ENCODE measurements at regions not wholly inside any gene's neighbourhood (a gene's known extent, or its start where the extent isn't known, plus 50 kb on each side); places are given as distances from the start of the nearest gene placed in this dataset.

DNA sequence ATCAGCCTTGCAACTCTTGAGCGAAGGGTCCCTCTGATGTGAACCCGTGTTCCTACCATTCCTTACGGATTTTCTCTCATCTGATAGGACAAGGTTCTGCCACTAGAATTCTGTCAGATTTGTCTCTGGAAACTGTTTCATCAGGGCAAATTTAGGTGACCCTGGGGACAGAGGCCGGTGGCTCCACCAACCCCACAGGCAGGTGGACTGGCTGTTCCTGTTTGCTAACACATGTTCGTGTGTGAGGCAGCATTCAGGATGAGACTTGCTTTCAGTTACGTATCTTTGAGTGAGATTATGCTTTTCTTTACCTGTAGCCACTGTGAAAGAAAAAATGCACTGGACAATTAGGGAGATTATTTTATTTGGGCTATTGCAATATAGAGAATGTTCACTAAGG, 449.9 kb downstream of the INHBA start:
- no peak for TF ChIP-seq GATA2 (IDR thresholded peaks at IDR 0.05; ENCODE audit: low read depth, low read length)
- no peak for TF ChIP-seq GATA3 (IDR thresholded peaks at IDR 0.05; ENCODE audit: low read depth, low read length)

DNA sequence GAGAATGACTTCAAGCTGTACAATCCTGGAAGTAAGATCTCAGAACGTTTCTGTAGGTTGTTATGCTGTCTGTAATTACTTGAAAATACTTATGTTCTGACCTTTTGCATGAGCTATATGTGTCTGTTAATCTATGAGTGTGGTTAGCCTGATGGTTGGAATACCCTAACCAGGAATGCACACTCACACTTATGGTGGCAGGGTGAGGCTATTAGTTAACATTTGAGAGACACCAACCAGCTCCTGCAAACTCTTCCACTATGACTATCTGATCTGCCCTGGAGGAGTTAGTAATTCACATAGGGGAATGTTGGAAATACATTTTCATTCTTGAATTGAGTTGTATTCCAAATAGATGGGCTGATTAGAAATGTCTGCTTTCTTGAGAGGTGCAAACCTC, 450.3 kb downstream of the INHBA start:
- TF ChIP-seq GATA2 (IDR thresholded peaks at IDR 0.05; ENCODE audit: low read depth, low read length) (no peak), GATA3 (IDR thresholded peaks at IDR 0.05; ENCODE audit: low read depth, low read length) (no peak)

DNA sequence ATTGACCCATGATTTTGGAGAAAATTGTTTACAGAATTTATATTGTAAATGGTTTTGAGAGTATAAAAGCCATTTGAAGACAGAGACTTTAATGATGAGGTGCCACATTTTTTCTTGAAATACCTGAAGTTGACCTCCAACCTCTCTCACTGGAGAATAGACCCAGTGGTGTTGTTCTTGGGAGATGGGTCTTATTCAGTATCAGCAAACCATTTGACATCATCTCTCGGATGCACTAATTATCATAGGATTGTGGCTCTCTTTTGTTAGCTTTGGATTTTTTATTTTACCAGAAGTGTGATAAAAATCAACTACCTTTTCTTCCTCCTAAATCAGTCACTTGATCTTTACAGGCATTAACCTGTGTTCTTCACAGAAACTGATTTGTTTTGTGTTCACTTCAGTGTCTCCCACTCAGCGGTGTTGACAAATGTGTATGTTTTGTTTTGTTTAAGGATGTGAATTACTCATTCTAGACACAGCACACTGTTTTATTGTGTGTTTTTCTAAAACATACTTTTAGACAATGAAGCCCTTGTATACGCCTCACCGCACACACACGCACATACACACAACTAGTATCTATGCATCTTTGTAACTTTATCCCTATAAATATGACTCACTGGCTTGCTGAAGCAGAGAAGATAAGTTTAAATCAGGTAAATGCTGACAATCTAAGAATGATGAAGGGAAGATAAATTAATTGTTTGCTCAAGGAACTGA, 455.6 kb downstream of the INHBA start:
- TF ChIP-seq GATA2 (IDR thresholded peaks at IDR 0.05; ENCODE audit: low read depth, low read length) (no peak), GATA3 (IDR thresholded peaks at IDR 0.05; ENCODE audit: low read depth, low read length) (no peak)

DNA sequence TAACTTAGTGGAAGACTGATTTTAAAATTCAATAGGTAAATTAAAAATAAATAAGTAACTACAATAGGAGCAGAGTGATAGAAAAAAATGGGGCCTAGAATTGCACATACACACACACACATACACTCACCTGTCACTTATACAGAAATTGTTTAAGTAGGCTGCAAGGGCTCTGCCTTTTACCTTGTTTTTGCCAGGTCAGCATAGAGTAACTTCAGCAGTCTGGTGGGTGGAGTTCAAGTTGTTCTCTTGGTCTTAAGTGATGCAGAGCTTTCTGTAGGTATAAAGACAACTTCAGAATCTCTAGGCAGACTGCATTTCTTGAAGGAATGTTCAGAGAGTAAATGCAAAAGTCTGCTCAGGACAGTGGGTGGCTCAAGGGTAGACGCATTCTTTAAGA, 457.0 kb downstream of the INHBA start:
- TF ChIP-seq GATA2 (IDR thresholded peaks at IDR 0.05; ENCODE audit: low read depth, low read length) (no peak), GATA3 (IDR thresholded peaks at IDR 0.05; ENCODE audit: low read depth, low read length) (no peak)

DNA sequence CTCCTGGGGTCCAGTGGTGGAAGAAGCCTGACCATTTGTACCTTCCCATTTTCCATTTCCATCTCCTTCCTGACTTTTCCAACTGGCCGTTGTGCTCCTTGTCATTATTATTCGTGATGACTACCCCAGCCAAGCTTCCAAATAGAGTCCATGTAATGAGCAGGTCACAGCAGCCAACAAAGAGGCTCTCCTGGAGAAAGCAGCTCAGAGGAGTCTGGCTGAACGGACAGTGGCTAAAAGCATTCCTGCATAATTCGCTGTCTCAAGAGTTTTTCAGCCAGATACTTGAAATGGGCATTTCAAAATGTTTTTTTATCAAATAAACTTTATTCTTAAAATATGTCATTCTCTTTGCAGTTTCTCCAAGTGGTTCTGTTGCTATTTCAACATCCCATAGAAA, 458.6 kb downstream of the INHBA start:
- no peak for TF ChIP-seq GATA3 (IDR thresholded peaks at IDR 0.05; ENCODE audit: low read depth, low read length)
- no peak for TF ChIP-seq GATA2 (IDR thresholded peaks at IDR 0.05; ENCODE audit: low read depth, low read length)

DNA sequence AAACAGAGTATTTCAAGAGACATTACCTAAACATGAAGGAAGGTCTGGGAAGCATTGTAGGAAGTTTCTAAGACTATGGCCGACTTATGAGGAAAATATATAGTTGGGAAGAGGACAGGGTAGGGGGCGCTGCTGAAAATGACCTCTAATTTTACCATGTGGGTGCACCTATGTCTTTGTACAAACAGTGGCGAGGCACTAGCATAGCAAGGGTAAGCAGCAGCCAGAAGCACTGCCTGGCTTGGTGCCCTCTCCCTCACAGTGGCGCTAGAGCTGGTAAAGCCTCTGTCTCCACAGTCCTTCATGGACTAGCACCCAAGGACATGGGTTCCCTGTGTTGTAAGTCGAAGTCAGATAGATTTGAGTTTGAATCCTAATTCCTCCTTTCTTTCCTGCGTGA, 461.2 kb downstream of the INHBA start:
- TF ChIP-seq GATA3 (IDR thresholded peaks at IDR 0.05; ENCODE audit: low read depth, low read length) (no peak), GATA2 (IDR thresholded peaks at IDR 0.05; ENCODE audit: low read depth, low read length) (no peak)

DNA sequence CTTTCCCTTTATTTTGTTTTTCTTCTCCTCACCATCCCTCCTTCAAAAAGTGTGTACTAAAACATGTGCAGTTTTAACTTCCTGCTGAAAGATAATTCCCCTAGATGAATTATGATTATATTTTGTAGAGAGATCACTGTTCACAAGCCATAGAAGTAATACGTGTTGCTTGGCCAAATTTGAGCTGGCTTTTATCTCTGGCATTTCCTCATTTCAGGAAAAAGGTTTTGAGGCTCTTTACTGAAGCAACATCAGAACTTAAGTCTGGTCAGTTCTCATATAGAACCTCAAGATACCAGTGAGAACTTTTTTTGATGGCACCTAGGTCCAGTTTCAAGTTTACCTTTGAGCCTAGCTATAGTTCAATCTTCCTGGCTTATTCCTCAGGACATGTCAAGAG, 463.3 kb downstream of the INHBA start:
- TF ChIP-seq GATA3 (IDR thresholded peaks at IDR 0.05; ENCODE audit: low read depth, low read length) = no peak
- no peak for TF ChIP-seq GATA2 (IDR thresholded peaks at IDR 0.05; ENCODE audit: low read depth, low read length)

DNA sequence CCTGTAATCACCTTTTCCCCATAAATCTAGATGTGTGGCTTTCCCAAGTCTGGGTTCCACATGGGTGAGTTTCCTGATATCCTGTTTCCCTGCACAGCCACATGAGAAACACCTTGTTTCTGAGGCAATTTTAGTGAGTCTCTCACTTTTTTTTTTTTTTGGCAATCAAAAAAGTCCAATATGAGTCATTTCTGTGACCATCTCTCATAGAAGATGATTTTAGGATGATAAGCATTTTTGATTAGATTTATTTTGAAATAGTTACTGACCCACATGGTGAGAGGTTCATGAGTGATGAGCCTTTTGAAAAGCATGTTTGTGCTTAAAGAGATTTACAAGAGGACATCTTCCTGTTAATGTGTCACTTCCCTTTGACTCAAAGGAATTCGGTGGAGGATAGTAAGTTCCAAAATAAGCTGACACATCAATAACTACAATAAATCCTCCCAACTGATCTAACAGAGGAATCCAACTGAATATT, 464.0 kb downstream of the INHBA start:
- TF ChIP-seq GATA2 (IDR thresholded peaks at IDR 0.05; ENCODE audit: low read depth, low read length) = no peak
- TF ChIP-seq GATA3 (IDR thresholded peaks at IDR 0.05; ENCODE audit: low read depth, low read length) = no peak

DNA sequence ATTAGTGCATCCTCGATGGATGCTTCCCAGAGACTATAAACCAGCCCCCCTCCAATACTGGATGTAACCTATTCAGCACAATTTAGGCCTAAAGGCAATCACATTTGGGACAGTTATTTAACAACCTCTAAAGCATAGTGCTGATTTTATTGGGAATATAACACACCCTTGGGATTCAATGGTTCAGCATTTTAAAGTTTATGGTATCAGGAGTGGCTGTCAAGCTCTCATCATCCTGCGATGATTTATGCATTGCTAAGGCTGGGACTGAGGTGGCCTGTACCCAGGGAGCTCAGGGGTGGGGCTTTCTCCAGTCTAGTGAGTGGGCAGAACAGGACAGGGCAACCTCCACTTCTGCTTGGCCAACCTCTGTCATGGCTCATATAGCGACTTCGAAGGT, 464.9 kb downstream of the INHBA start:
- TF ChIP-seq GATA3 (IDR thresholded peaks at IDR 0.05; ENCODE audit: low read depth, low read length) (no peak), GATA2 (IDR thresholded peaks at IDR 0.05; ENCODE audit: low read depth, low read length) (no peak)

DNA sequence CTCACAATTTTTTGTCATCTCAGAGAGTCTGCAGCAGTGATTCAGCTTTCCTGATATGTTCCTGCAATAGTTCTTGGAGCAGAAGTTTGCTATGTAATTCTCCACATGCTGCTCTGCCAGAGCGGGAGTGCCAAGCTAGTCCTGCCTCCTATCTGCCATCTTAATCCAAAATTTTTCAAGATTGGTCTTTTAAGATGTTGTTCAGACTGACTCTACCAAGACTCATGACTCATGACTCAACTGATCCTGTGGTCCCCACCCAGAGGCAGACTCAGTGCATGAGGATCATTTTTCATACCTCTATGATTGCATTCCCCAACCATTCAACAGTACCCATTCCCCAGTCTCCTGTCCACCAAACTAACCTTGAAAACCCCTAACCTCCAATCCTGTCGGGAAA, 470.8 kb downstream of the INHBA start:
- TF ChIP-seq GATA2 (IDR thresholded peaks at IDR 0.05; ENCODE audit: low read depth, low read length) (no peak), GATA3 (IDR thresholded peaks at IDR 0.05; ENCODE audit: low read depth, low read length) (no peak)

DNA sequence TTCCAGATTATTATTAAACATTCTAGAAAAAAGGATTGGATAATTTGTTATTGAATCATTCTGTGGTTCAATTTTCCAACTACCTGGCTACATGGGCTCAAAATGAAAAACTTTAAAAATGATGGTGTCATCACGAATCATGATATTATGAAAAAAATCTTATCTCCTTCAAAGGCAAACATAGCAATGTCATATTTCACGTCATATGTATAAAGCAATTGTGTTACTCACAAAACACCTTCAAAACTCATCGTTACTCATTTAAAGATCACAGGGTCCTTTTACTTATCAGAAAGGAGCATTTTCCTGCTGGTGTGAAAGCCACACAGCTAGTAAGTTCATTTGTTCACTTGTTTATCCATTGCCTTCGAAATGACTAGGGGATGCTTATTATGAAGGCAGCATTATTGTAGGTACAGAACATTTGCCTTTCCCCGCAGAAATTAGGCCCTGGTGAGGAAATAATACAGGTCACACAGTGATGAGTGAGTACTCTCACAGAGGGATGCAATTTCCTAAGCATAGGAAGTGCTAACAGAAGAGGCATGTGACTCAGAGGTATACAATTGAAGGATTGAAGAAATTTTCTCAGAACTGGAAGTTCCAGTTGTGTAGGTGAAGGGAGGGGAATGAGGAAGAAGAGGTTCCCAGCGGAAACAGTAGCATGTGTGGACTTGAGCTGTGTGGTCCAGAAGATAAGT, 478.7 kb downstream of the INHBA start:
- TF ChIP-seq GATA2 (IDR thresholded peaks at IDR 0.05; ENCODE audit: low read depth, low read length) (no peak), GATA3 (IDR thresholded peaks at IDR 0.05; ENCODE audit: low read depth, low read length) (no peak)

DNA sequence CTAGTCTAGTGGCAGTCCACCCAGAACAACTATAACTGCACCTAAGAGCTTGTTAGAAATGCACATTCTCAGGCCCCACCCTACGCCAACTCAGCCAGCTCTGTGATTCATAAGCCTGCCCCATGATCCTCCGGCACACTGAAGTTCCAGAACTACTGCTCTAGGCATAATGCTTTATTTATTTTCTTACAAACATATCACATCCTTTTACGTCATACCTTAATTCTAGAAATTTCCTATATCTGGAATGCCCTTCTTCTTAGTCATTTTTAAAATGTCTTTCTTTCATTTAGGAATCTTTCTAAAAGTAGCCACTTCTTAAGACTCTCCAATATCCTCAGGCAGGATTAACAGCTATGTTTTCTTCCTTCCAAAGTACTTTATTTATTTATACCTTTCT, 480.1 kb downstream of the INHBA start:
- no peak for TF ChIP-seq GATA3 (IDR thresholded peaks at IDR 0.05; ENCODE audit: low read depth, low read length)
- no peak for TF ChIP-seq GATA2 (IDR thresholded peaks at IDR 0.05; ENCODE audit: low read depth, low read length)

DNA sequence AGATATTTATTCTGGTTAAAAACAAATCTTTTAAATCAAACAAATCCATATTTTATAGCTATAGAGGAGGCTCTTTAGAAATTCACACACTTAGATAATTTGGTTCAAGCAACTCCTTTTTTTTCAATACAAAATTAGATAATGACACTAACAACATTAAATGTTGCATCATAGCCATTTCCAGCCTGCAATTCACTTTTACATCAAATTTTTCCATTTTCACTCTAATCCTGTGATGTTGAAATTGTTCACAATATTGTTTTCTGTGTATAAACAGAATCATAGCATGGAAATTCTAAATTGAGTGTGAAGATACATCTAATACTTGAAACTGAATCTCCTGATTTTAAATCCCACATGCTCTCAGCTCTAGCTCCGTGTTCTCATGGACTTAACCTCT, 482.6 kb downstream of the INHBA start:
- TF ChIP-seq GATA2 (IDR thresholded peaks at IDR 0.05; ENCODE audit: low read depth, low read length) (no peak), GATA3 (IDR thresholded peaks at IDR 0.05; ENCODE audit: low read depth, low read length) (no peak)

DNA sequence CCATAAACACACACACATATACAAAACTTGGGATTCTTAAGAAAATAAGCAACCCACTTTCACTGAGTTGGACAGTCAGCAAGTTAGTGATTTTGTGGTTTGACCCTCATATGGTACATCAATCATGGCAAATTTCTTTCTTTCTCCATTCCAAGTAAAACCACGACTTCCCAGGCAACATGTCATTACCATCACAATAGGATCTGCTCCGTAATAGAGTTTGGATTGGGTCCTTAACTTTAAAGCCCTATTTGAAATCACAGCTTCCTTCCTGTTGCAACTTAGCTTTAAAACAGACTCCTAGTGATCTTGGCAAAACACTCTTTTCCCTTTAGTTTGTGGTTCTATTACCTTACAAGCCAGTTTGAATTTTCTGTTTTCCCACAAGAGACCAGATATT, 483.6 kb downstream of the INHBA start:
- no peak for TF ChIP-seq GATA3 (IDR thresholded peaks at IDR 0.05; ENCODE audit: low read depth, low read length)
- TF ChIP-seq GATA2 (IDR thresholded peaks at IDR 0.05; ENCODE audit: low read depth, low read length) = no peak

DNA sequence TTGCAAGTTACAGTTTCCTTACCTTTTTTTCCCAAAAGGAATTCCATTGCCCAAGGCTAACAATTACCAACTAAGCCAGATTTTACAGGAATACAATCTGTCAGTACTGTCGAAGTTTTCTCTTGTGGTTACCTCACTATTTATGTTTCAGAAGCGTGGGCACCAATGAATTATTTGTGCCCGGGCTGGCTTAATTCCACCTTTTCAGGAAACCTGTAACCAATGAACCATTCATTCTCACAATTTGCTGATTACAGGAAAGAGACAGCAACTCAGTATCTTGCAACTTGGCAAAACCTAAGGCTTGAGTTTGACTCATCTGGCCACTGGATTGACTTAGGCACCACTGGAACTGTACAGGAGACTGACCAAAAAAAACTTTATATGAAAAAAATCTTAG, 485.6 kb downstream of the INHBA start:
- TF ChIP-seq GATA2 (IDR thresholded peaks at IDR 0.05; ENCODE audit: low read depth, low read length) = no peak
- no peak for TF ChIP-seq GATA3 (IDR thresholded peaks at IDR 0.05; ENCODE audit: low read depth, low read length)
